Upper lobe of left lung (tissue), 6 donors: ENCODE measurements at regions not wholly inside any gene's neighbourhood (a gene's known extent, or its start where the extent isn't known, plus 50 kb on each side); places are given as distances from the start of the nearest gene placed in this dataset.

ENCODE experiments used
- ATAC-seq, 2 donors: fragments of 200-7000 bp; cut with Tn5 transposase; one replicate each; pipeline ENCODE4 v1.9.1; 2022; ENCODE audit warnings: mild to moderate bottlenecking in 2 of 2, moderate library complexity in 2 of 2; ENCODE audit not compliant: low FRiP score in 2 of 2
- DNase-seq, 2 donors: peaks; one replicate each; pipeline ENCODE4 v3.0.0-alpha.2; 2019 to 2020
- H3K27ac ChIP-seq, 4 donors: fragments of 200-600 bp; sonication (generic); one replicate each; pipeline ENCODE4 v1.5.1; 2016 to 2019
- H3K27me3 ChIP-seq, 4 donors: fragments of 200-600 bp; sonication (generic); one replicate each; pipeline ENCODE4 v1.5.1; 2017 to 2019
- H3K36me3 ChIP-seq, 4 donors: fragments of 200-600 bp; sonication (generic); one replicate each; pipeline ENCODE4 v1.5.1; 2016 to 2019
- H3K4me1 ChIP-seq, 4 donors: fragments of 200-600 bp; sonication (generic); one replicate each; pipeline ENCODE4 v1.5.1; 2018 to 2019
- H3K4me3 ChIP-seq, 4 donors: fragments of 200-600 bp; sonication (generic); one replicate each; pipeline ENCODE4 v1.5.1; 2017 to 2019; ENCODE audit warnings: mild to moderate bottlenecking in 2 of 4, moderate library complexity in 1 of 4
- H3K9me3 ChIP-seq, 4 donors: fragments of 200-600 bp; sonication (generic); one replicate each; pipeline ENCODE4 v1.5.1; 2018 to 2019
- EP300 ChIP-seq, 4 donors: sonication (generic); formaldehyde crosslinking; IDR thresholded peaks; one replicate each; pipeline ENCODE4 v1.5.1; 2017; ENCODE audit warnings: antibody characterized with exemption in 4 of 4, control low read depth in 2 of 4
- POLR2A ChIP-seq, 4 donors: fragments of 450-650 bp; IDR thresholded peaks; one replicate each; pipeline ENCODE4 v1.5.1; 2016 to 2017; ENCODE audit warnings: antibody characterized with exemption in 4 of 4, mild to moderate bottlenecking in 2 of 4
- POLR2AphosphoS5 ChIP-seq, 2 donors: sonication (generic); formaldehyde crosslinking; IDR thresholded peaks; one replicate each; pipeline ENCODE4 v1.5.1; 2017; ENCODE audit warnings: antibody characterized with exemption in 2 of 2
- WGBS, 2 donors: methylation state at CpG; one replicate each; pipeline ENCODE4 v1.1.5; 2017 to 2018; 5-methylcytosine and 5-hydroxymethylcytosine counted together
- TF ChIP-seq, protein P1 (sequence below), 6 experiments: fragments of 450-650 bp in 4 of 6; fragments of 200-600 bp in 2 of 6; sonication (generic) in 2 of 6; IDR thresholded peaks; one replicate each; pipeline ENCODE4 v1.5.1; 2016 to 2019; ENCODE audit warnings: antibody characterized with exemption in 6 of 6
- donor health status: DM: no; HTN: no; CAD: no; lungs with moderate emphysema.
- donor health status: DM: no; HTN: yes; CAD: no; lungs with severe emphysema.

GRCh38 chr1:98839840-98840239 lies 164.8 kb downstream of the PLPPR5 start:
- Histone ChIP-seq H3K36me3 (no peaks in the 10 kb centered on the region), H3K27me3 (no peaks in the 10 kb centered on the region), H3K27ac (no peak overlapping the region), H3K4me3 (no peak overlapping the region), H3K9me3 (no peaks in the 10 kb centered on the region), H3K4me1 (no peaks in the 10 kb centered on the region)
- TF ChIP-seq POLR2AphosphoS5 (IDR thresholded peaks at IDR 0.05) (no peak), POLR2A (IDR thresholded peaks at IDR 0.05) (no peak), EP300 (IDR thresholded peaks at IDR 0.05) (no peak)
- TF ChIP-seq, protein P1, sequence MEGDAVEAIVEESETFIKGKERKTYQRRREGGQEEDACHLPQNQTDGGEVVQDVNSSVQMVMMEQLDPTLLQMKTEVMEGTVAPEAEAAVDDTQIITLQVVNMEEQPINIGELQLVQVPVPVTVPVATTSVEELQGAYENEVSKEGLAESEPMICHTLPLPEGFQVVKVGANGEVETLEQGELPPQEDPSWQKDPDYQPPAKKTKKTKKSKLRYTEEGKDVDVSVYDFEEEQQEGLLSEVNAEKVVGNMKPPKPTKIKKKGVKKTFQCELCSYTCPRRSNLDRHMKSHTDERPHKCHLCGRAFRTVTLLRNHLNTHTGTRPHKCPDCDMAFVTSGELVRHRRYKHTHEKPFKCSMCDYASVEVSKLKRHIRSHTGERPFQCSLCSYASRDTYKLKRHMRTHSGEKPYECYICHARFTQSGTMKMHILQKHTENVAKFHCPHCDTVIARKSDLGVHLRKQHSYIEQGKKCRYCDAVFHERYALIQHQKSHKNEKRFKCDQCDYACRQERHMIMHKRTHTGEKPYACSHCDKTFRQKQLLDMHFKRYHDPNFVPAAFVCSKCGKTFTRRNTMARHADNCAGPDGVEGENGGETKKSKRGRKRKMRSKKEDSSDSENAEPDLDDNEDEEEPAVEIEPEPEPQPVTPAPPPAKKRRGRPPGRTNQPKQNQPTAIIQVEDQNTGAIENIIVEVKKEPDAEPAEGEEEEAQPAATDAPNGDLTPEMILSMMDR (IDR thresholded peaks at IDR 0.05) = no peak
- WGBS, 2 donors = 39 to 56% methylated on average over 1 of the region's 1 CpG
- ATAC-seq = no peak
- no peak for DNase-seq
